GM12865 (cell line): ENCODE measurements at regions not wholly inside any gene's neighbourhood (a gene's known extent, or its start where the extent isn't known, plus 50 kb on each side); places are given as distances from the start of the nearest gene placed in this dataset.

Source experiments
- DNase-seq: peaks from one replicate; pipeline ENCODE4 v3.0.0; 2010; ENCODE audit warnings: low read depth
- H3K4me3 ChIP-seq: 2 replicates; pipeline ENCODE4 v1.5.1; 2011; ENCODE audit warnings: mild to moderate bottlenecking, low read depth, low read length, control low read depth
- CTCF ChIP-seq: IDR thresholded peaks from 2 replicates; pipeline ENCODE4 v1.5.1; 2011; ENCODE audit warnings: low read length, control low read depth, low read depth, inconsistent platforms; ENCODE audit not compliant: insufficient read depth; ENCODE audit errors: missing control alignments

GRCh38 chr2:150225030-150225429 is 262.4 kb downstream of the RND3 start:
- no peak for DNase-seq
- TF ChIP-seq CTCF, result no peak
- no peak overlapping the region for H3K4me3 ChIP-seq

- no peak for TF ChIP-seq CTCF
- DNase-seq, result no peak
- no peak overlapping the region for H3K4me3 ChIP-seq
Observed at GRCh38 chr2:150224321-150224720, 263.1 kb downstream of the RND3 start.

GRCh38 chr2:150222942-150223341 is 264.5 kb downstream of the RND3 start:
- TF ChIP-seq CTCF, result no peak
- no peak for DNase-seq
- H3K4me3 ChIP-seq, result no peak overlapping the region

- TF ChIP-seq CTCF, result no peak
- no peak for DNase-seq
- H3K4me3 ChIP-seq, result no peak overlapping the region
Observed at GRCh38 chr2:150222379-150222778, 265.1 kb downstream of the RND3 start.

- no peak for TF ChIP-seq CTCF
- DNase-seq, result no peak
Observed at GRCh38 chr2:150219861-150220260, 267.6 kb downstream of the RND3 start.

GRCh38 chr2:150215041-150215440 is 272.4 kb downstream of the RND3 start:
- no peak for DNase-seq
- no peak for TF ChIP-seq CTCF

More at GRCh38 chr2:150219861-150220260, 267.6 kb downstream of the RND3 start:
- H3K4me3 ChIP-seq, result no peak overlapping the region

GRCh38 chr2:150214626-150215025 is 272.8 kb downstream of the RND3 start:
- H3K4me3 ChIP-seq, result no peak overlapping the region
- DNase-seq, result no peak
- no peak for TF ChIP-seq CTCF

More at GRCh38 chr2:150215041-150215440, 272.4 kb downstream of the RND3 start:
- H3K4me3 ChIP-seq, result no peak overlapping the region
